Omental fat pad (tissue), 3 donors: ENCODE measurements at regions not wholly inside any gene's neighbourhood (a gene's known extent, or its start where the extent isn't known, plus 50 kb on each side); places are given as distances from the start of the nearest gene placed in this dataset.
"Not testable (repeated sequence)": the region's sequence is repeated elsewhere in the genome, so short reads cannot be mapped to it uniquely, and the experiment has no call there.

Experiments
- ATAC-seq: fragments of 150-250 bp; one replicate; pipeline ENCODE4 v1.9.1; 2016; ENCODE audit warnings: mild to moderate bottlenecking, moderate library complexity; ENCODE audit not compliant: low FRiP score
- DNase-seq: peaks from one replicate; pipeline ENCODE4 v3.0.0-alpha.2; 2019; ENCODE audit warnings: low spot score
- CTCF ChIP-seq, 3 donors: fragments of 450-650 bp; IDR thresholded peaks; one replicate each; pipeline ENCODE4 v1.5.1; 2016 to 2017; ENCODE audit warnings: antibody characterized with exemption in 3 of 3, mild to moderate bottlenecking in 3 of 3, moderate library complexity in 2 of 3

- TF ChIP-seq CTCF (IDR thresholded peaks at IDR 0.05), result no peak
- ATAC-seq, result no peak
Observed at GRCh38 chr5:7269591-7270274, 126.2 kb upstream of the ADCY2 start.

GRCh38 chr5:7271435-7272084 lies 124.4 kb upstream of the ADCY2 start:
- ATAC-seq (no peak), DNase-seq (no peak)
- no peak for TF ChIP-seq CTCF (IDR thresholded peaks at IDR 0.05)

More at GRCh38 chr5:7269591-7270274, 126.2 kb upstream of the ADCY2 start:
- no peak for DNase-seq

GRCh38 chr5:7272408-7272965 lies 123.5 kb upstream of the ADCY2 start:
- no peak for DNase-seq
- TF ChIP-seq CTCF (IDR thresholded peaks at IDR 0.05), result no peak
- ATAC-seq, result no peak

GRCh38 chr5:7274203-7274602 lies 121.7 kb upstream of the ADCY2 start:
- TF ChIP-seq CTCF (IDR thresholded peaks at IDR 0.05), result no peak
- DNase-seq (no peak), ATAC-seq (no peak)

GRCh38 chr5:7289634-7290033 lies 106.3 kb upstream of the ADCY2 start:
- not testable (repeated sequence) for ATAC-seq, DNase-seq

- not testable (repeated sequence) for DNase-seq, ATAC-seq
Observed at GRCh38 chr5:7297821-7298220, 98.1 kb upstream of the ADCY2 start.

GRCh38 chr5:7299731-7300130 lies 96.2 kb upstream of the ADCY2 start:
- ATAC-seq, result not testable (repeated sequence)

GRCh38 chr5:7305000-7305674 lies 90.8 kb upstream of the ADCY2 start:
- DNase-seq, ATAC-seq: not testable (repeated sequence)

More at GRCh38 chr5:7299731-7300130, 96.2 kb upstream of the ADCY2 start:
- not testable (repeated sequence) for DNase-seq

- not testable (repeated sequence) for ATAC-seq, DNase-seq
Observed at GRCh38 chr5:7306556-7306955, 89.4 kb upstream of the ADCY2 start.

- ATAC-seq, DNase-seq: not testable (repeated sequence)
Observed at GRCh38 chr5:7307709-7308108, 88.2 kb upstream of the ADCY2 start.

- ATAC-seq, DNase-seq: not testable (repeated sequence)
Observed at GRCh38 chr5:7309715-7310114, 86.2 kb upstream of the ADCY2 start.

GRCh38 chr5:7310656-7311055 lies 85.3 kb upstream of the ADCY2 start:
- not testable (repeated sequence) for ATAC-seq, DNase-seq
